ACHN (cell line): ENCODE measurements at regions not wholly inside any gene's neighbourhood (a gene's known extent, or its start where the extent isn't known, plus 50 kb on each side); places are given as distances from the start of the nearest gene placed in this dataset.

Experiments
- DNase-seq: peaks from one replicate; pipeline ENCODE4 v3.0.0-alpha.2; 2015
- in situ Hi-C: cut with HindIII; loops from 2 replicates; pipeline ENCODE4 v1.10.0; 2017; ENCODE audit warnings: low sequenced_read_pairs, low pct_ligation_motif_present, low pct_unique_long_range_greater_than_20kb

- no peak for DNase-seq
- in situ Hi-C loops: no loop called here
These were observed 96.7 kb upstream of the SLC14A2 start for GRCh38 chr18:45518311-45519155.

- DNase-seq: no peak
- in situ Hi-C loops: no loop called here
These were observed 95.6 kb upstream of the SLC14A2 start for GRCh38 chr18:45519411-45520280.

- no peak for DNase-seq
- in situ Hi-C loops: no loop called here
These were observed 94.1 kb upstream of the SLC14A2 start for GRCh38 chr18:45521136-45521535.

- in situ Hi-C loops: no loop called here
- DNase-seq: no peak
These were observed 93.5 kb upstream of the SLC14A2 start for GRCh38 chr18:45521777-45522176.

- in situ Hi-C loops: no loop called here
- DNase-seq: no peak
These were observed 92.9 kb upstream of the SLC14A2 start for GRCh38 chr18:45522371-45522770.

- in situ Hi-C loops: no loop called here
- no peak for DNase-seq
These were observed 90.0 kb upstream of the SLC14A2 start for GRCh38 chr18:45525301-45525700.

GRCh38 chr18:45526114-45526841 lies 89.0 kb upstream of the SLC14A2 start:
- DNase-seq: no peak
- in situ Hi-C loops: no loop called here

GRCh38 chr18:45527891-45528290 lies 87.4 kb upstream of the SLC14A2 start:
- DNase-seq: no peak
- in situ Hi-C loops: no loop called here

GRCh38 chr18:45528712-45529336 lies 86.5 kb upstream of the SLC14A2 start:
- in situ Hi-C loops: no loop called here
- DNase-seq: no peak

- DNase-seq: no peak
- in situ Hi-C loops: no loop called here
These were observed 76.8 kb upstream of the SLC14A2 start for GRCh38 chr18:45538444-45538843.

GRCh38 chr18:45539491-45539891 lies 75.8 kb upstream of the SLC14A2 start:
- no peak for DNase-seq
- in situ Hi-C loops: no loop called here

- no peak for DNase-seq
- in situ Hi-C loops: no loop called here
These were observed 75.2 kb upstream of the SLC14A2 start for GRCh38 chr18:45540125-45540524.

- in situ Hi-C loops: no loop called here
- no peak for DNase-seq
These were observed 73.9 kb upstream of the SLC14A2 start for GRCh38 chr18:45541421-45541820.

GRCh38 chr18:45542043-45542442 lies 73.2 kb upstream of the SLC14A2 start:
- in situ Hi-C loops: no loop called here
- no peak for DNase-seq

GRCh38 chr18:45547910-45548309 lies 67.4 kb upstream of the SLC14A2 start:
- no peak for DNase-seq

GRCh38 chr18:45548614-45549013 lies 66.7 kb upstream of the SLC14A2 start:
- no peak for DNase-seq
- in situ Hi-C loops: no loop called here

More at GRCh38 chr18:45547910-45548309, 67.4 kb upstream of the SLC14A2 start:
- in situ Hi-C loops: no loop called here

- DNase-seq: no peak
- in situ Hi-C loops: no loop called here
These were observed 66.0 kb upstream of the SLC14A2 start for GRCh38 chr18:45549290-45549689.

- DNase-seq: no peak
- in situ Hi-C loops: no loop called here
These were observed 64.0 kb upstream of the SLC14A2 start for GRCh38 chr18:45551142-45551815.
